ENCODE measurements at regions not wholly inside any gene's neighbourhood (a gene's known extent, or its start where the extent isn't known, plus 50 kb on each side); places are given as distances from the start of the nearest gene placed in this dataset.

DNA sequence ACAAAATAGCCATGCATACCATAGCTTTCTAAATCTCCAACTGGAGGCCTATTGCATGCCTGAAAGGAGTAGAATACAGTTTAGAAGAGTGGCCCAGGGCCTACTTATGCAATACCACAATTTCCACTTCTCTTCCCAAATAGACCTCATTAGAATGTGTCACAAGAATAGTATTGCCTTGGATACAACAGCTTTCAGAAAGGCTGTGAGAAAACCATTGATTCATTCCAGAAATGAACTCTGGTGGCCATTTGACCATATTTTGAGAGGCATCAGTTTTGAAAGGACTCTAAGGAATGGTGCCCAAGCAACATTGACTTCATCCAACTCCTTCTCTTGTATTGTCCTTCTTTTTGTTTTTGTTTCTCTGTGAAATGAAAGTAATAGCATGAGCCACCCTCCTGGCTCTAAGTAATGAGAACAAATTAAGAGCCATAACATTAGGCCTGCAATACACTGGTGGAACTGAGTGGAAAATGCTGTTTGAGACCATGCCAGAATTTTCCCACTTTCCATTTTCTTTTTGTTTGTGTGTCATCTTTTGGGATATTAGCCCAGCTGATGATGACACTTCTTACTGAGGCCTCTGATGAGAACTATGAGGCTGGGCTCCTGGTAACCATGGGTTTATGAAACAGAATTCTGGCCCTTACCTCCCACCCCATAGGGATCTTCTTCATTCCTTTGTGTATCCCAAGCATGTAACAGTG lies 90.2 kb downstream of the TMEM174 start:
- no peak for DNase-seq

DNA sequence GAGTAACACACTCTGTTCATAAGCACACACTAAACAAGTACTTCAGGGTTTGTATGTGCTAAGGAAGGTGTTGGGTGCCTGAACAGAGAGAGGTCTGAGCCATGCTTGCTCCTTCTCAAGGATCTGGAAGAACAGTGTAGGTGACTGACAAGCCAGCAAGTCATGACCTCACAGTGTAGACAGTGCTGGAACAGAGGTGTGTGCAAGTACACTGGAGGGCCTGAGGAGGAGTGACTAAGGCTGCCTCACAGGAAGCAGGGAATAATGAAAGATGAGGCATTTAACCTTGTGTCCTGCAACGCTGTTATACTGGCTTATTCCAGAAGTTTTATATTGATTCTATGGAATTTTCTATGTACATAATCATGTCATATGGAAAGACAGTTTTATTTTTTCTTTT lies 83.9 kb downstream of the TMEM174 start:
- peak; percentile 10 for DNase-seq

DNA sequence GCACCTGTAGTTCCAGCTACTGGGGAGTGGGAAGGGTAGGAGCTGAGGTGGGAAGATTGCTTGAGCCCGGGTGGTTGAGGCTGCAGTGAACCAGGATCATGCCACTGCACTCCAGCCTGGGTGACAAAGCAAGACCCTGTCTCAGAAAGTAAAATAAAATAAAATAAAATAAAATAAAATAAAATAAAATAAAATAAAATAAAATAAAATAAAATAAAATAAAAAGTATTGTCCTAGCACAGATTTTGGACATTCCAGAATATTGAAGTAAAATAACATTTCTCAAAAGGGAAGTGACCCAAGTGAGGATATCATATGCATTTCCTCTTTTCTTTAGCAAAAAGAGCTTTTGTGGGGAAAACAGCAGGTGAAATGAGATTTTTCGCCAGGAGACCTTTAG lies 83.5 kb downstream of the TMEM174 start:
- no peak for DNase-seq

- DNase-seq, result no peak
These were observed 83.0 kb downstream of the TMEM174 start for GRCh38 chr5:73256012-73256411.

DNA sequence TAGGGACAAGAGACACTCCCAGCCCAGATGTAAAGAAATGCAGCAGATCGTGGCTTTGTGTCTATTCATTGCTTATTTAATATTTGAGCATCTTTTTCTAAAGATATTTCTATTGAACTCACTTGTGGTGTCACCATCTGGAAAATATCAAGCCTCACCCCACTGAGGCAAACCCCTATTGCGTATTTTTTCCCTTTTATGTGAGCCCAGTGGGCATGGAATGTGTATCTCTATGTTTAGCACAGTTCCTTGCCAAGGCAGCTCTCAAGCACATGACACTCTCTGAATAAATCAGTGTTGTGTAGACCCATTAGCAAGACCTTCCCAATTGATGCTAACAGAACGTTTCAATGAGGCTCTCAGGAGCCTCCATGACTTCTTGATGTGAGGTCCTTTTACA lies 81.6 kb downstream of the TMEM174 start:
- no peak for DNase-seq

DNA sequence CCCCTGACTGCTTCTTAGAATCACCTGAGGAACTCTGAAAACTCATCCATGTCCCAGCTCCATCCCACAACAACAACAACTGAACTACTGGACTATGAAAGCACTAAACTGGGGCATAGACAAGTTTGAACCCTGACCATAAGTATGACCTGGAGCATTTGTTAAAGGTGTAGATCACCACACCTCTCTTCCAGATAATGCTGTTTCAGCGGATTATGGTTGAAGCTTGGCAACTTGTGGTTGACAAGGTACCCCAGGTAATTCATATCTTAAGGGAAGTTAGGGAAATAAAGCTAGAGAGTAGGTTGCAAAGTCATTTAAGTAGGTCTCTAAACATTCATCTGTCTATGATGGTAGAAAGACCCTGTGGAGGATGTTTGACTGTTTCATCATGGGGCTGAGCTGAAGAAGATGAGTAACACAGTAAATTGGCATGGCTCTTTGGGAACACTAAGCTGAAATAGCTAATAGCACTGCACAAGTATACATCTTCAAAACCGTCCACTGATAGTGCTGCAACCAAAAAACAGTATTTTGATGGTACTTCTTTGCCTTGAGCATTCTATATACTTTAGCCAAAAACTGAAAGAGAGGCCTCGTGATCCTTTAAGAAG lies 80.2 kb downstream of the TMEM174 start:
- DNase-seq, result no peak

DNA sequence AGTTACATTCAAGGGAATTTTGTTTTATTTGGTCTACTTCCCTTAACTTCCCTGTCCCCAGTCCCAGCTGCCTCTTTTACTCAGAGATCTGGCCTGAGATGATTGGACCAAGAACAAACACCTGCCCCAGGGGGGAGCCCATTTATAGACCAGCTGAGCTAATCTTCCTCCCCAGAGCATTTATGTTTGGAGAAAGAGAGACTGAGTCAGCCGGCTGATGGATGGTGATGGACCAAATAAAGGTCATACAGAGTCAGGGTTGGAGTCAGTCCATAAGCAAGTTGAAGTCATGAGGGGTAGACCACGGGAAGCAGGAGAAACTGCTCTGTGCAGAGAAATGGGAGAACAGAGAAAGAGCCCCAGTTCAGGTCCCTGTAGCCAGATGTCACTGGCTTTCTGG lies 77.7 kb downstream of the TMEM174 start:
- no peak for DNase-seq

- no peak for DNase-seq
These were observed 69.7 kb downstream of the TMEM174 start for GRCh38 chr5:73242735-73243134.

DNA sequence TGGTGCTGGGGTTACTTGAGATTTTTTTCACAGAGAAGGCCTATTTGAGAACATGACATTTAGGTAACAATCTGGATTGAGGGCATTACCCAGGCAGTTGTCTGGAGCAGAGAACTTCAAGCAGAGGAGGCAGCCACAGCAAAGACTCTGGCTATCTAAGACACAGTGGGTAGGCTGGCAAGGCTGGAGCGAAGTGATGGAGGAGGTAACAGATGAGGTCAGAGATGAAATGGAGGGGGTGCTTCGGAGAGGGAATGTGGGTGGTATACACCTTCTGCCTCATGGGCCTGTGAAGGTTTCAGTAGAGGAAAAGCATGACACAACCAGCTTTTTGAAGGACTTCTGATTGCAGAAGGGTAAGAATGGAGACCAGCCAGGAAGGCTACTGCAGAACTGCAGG lies 65.9 kb downstream of the TMEM174 start:
- no peak for DNase-seq

DNA sequence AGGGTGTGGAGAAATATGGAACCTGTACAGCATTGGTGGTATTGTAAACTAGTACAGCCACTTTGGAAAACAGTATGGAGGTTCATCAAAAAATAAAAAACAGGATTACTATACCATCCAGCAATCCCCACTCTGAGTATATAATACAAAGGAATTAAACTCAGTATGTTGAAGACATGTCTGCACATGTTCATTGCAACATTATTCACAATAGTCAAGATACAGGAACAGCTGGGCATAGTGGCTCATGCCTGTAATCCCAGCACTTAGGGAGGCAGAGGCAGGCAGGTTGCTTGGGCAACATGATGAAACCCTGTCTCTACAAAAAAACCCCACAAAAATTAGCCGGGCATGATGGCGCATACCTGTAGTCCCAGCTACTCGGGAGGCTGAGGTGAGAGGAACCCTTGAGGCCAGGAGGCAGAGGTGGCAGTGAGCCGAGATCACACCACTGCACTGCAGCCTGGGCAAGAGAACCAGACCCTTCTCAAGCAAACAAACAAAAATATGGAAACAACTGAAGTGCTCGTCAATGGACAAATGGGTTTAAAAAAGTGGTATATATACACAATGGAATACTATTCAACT lies 63.6 kb downstream of the TMEM174 start:
- DNase-seq, result no peak

GRCh38 chr5:73234204-73234555 lies 61.2 kb downstream of the TMEM174 start:
- no peak for DNase-seq

GRCh38 chr5:73233461-73234203 lies 60.6 kb downstream of the TMEM174 start:
- peak; percentile 19 for DNase-seq

DNA sequence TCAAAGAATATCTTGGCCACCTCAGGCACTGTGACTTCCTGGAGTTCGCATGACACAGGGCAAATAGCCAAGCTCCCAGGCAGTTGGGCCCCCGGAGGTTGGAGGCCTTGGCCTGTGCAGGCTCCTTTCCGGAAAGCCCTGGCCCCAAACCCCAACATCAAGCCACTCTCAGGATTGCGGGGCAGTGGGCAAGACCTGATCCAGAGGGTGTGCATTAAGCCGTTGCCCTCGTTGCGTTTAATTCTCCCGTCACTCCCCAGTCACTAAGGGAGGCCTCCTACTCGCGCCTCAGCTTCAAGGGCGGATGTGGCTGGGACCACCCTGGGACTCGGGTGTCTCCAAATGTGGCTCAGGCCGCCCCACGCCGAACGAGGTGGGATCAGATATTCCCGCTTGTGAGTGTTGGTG lies 60.1 kb downstream of the TMEM174 start:
- DNase-seq, result no peak

DNA sequence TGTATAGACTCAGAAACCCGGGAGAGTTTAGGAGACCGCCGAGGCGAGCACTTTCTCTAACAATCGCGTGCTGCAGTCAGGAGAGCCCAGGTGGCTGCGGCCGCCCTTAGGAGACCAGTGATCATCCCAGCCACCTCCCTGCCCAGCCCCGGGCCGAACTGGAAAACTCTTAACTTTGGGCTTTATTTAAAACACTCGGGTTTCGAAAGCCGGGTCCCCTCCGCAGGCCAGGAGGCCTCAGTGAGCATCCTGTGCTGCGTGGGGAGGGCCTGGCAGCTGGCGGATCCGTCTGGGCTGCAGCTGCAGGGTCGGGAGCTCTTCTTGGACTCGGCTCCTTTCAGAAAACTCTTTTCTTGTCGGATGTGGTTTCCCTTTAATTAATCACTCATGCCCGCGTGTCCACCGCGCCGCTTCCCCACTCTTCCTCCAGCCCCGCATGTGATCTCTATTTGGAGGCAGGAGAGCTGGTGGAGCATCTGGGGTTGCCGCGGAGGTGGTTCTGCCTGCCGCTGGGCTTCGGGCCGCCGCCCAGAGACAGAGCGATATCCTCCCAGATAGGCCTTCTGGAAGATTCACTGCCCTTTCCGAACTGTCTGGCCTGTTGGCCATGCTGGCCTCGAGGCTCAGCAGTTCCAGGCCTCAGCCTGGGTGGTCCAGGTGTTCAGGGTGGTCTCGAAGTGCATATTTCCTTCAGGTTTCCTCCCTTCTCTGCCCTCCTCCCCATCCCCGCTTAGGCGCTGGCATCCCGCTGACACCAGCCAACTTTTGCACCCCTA lies 59.5 kb downstream of the TMEM174 start:
- no peak for DNase-seq

DNA sequence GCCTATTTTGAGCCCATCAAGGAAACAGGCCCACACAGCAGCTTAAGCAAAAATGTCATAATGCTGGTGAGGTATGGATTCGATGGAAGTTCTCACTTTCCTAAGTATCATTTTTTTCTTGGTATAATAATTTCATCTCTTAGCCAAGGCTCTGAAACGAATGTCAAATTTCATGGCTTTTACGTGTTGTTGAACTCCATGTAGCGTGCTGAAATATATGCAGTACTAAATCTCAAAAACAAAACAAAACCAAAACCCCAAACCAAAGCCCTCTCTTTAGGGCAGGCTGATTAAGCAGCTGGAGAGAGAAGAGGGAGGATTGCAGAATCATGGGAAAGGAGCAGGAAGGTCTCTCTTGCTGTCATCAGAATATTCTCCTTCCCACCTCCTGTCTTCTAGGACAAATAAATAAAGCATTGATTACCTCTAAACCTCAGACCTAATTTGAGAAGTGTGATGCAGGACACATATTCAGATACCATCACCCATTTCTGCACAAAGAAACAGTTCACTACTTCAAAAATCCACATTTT lies 58.3 kb downstream of the TMEM174 start:
- no peak for DNase-seq

- no peak for DNase-seq
These were observed 57.6 kb downstream of the TMEM174 start for GRCh38 chr5:73230264-73231245.

GRCh38 chr5:73229271-73229670 lies 56.3 kb downstream of the TMEM174 start:
- DNase-seq, result no peak

GRCh38 chr5:73228052-73228451 lies 55.1 kb downstream of the TMEM174 start:
- DNase-seq, result no peak
